ENCODE measurements at regions not wholly inside any gene's neighbourhood (a gene's known extent, or its start where the extent isn't known, plus 50 kb on each side); places are given as distances from the start of the nearest gene placed in this dataset.

- no peak overlapping the region for H3K27ac ChIP-seq
- H3K79me2 ChIP-seq (ENCODE audit: low read depth): no peaks in the 10 kb centered on the region
- H3K4me1 ChIP-seq (replicated peaks; ENCODE audit: insufficient read depth): no peaks in the 10 kb centered on the region
- peaks cover 8% of the 10 kb centered on the region; the same call in 1 of the 2 replicates for H3K27me3 ChIP-seq (ENCODE audit: insufficient read depth, low read depth)
- no peaks in the 10 kb centered on the region for H3F3A ChIP-seq (ENCODE audit: insufficient read depth, low read depth)
- H3K9me2 ChIP-seq (ENCODE audit: insufficient read depth): no peaks in the 10 kb centered on the region
- no peaks in the 10 kb centered on the region for H3K9me3 ChIP-seq (ENCODE audit: insufficient read depth, low read depth)
- no TSS peak for BruUV-seq (replicated peaks)
- no peaks in the 10 kb centered on the region for H3K36me3 ChIP-seq (ENCODE audit: low read depth)
- no peak overlapping the region for H3K4me3 ChIP-seq
- no peak overlapping the region for H3K4me2 ChIP-seq
- H4K20me1 ChIP-seq (ENCODE audit: insufficient read depth): no peaks in the 10 kb centered on the region
- DNase-seq: no peak
- intact Hi-C loops (cut with micrococcal nuclease; ENCODE audit: unreplicated experiment): no loop called here
- ChIA-PET POLR2A (ENCODE audit: unreplicated experiment) (no interaction called here), CTCF (no interaction called here)
- TF ChIP-seq EZH2 (IDR thresholded peaks at IDR 0.05; ENCODE audit: low read depth) (no peak), CTCF (conservative IDR thresholded peaks at IDR 0.05) (no peak)
- no peak overlapping the region for H2AFZ ChIP-seq
Measured at GRCh38 chrX:137695417-137695816, 129.5 kb downstream of the ZIC3 start.

DNA sequence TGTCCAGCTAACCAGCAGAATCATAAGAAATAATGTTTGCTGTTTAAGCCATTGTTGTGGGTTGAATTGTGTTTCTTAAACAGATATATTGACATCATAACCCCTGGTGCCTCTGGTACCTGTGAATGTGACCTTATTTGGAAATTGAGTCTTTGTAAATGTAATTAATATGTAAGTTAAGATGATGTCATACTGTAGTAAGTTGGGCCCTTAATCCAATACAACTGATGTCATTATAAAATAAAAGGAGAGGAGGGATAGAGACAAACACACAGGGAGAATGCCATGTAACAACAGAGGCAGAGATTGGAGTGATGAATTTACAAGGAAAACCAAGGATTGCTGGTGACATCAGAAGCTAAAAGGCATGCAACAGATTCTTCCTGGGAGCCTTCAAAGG, 141.4 kb downstream of the ZIC3 start:
- intact Hi-C loops (cut with micrococcal nuclease; ENCODE audit: unreplicated experiment): no loop called here

DNA sequence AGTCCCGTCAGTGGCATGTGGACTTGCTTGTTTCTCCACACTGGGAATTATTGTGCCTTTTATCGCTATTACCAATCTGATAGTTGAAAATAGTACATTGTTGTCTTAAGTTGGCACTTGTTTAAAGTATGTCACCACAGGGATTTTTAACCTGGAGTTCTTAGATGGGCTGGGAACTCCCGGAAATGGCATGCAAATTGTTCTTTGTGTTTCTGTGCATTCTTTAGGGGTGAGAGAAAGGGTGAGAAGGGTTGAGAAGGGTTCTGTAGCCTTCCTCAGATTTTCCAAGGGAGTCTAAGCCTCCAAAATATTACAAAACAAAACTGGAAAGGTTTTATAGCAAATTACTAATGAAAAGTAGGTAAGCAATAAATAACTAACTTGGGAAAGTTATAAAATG, 176.9 kb downstream of the ZIC3 start:
- CTCF ChIA-PET: no interaction called here
- no peaks in the 10 kb centered on the region for H3K79me2 ChIP-seq (ENCODE audit: low read depth)
- intact Hi-C loops (cut with micrococcal nuclease; ENCODE audit: unreplicated experiment): no loop called here
- POLR2A ChIA-PET (ENCODE audit: unreplicated experiment): no interaction called here
- no peaks in the 10 kb centered on the region for H3F3A ChIP-seq (ENCODE audit: insufficient read depth, low read depth)
- H3K27me3 ChIP-seq (ENCODE audit: insufficient read depth, low read depth): peaks cover 11% of the 10 kb centered on the region; the same call in 1 of the 2 replicates
- no peaks in the 10 kb centered on the region for H3K9me2 ChIP-seq (ENCODE audit: insufficient read depth)
- no peak overlapping the region for H3K4me2 ChIP-seq
- no peaks in the 10 kb centered on the region for H4K20me1 ChIP-seq (ENCODE audit: insufficient read depth)
- H3K27ac ChIP-seq: no peak overlapping the region
- H2AFZ ChIP-seq: no peak overlapping the region
- no peaks in the 10 kb centered on the region for H3K4me1 ChIP-seq (replicated peaks; ENCODE audit: insufficient read depth)
- no peak for TF ChIP-seq CTCF (conservative IDR thresholded peaks at IDR 0.05)
- H3K4me3 ChIP-seq: no peak overlapping the region
- no TSS peak for BruUV-seq (replicated peaks)
- no peaks in the 10 kb centered on the region for H3K36me3 ChIP-seq (ENCODE audit: low read depth)
- no peak for DNase-seq
- H3K9me3 ChIP-seq (ENCODE audit: insufficient read depth, low read depth): no peaks in the 10 kb centered on the region

More for the DNA sequence above, 141.4 kb downstream of the ZIC3 start:
- Histone ChIP-seq H2AFZ (no peak overlapping the region), H3K9me2 (ENCODE audit: insufficient read depth) (no peaks in the 10 kb centered on the region), H3K27ac (no peak overlapping the region), H3K36me3 (ENCODE audit: low read depth) (no peaks in the 10 kb centered on the region), H3K79me2 (ENCODE audit: low read depth) (no peaks in the 10 kb centered on the region), H3K9me3 (ENCODE audit: insufficient read depth, low read depth) (no peaks in the 10 kb centered on the region), H3F3A (ENCODE audit: insufficient read depth, low read depth) (no peaks in the 10 kb centered on the region), H3K4me2 (no peak overlapping the region), H3K27me3 (ENCODE audit: insufficient read depth, low read depth) (peaks cover 11% of the 10 kb centered on the region; the same call in 1 of the 2 replicates), H3K4me3 (no peak overlapping the region), H3K4me1 (replicated peaks; ENCODE audit: insufficient read depth) (no peaks in the 10 kb centered on the region), H4K20me1 (ENCODE audit: insufficient read depth) (no peaks in the 10 kb centered on the region)
- TF ChIP-seq CTCF (conservative IDR thresholded peaks at IDR 0.05): no peak
- TF ChIP-seq EZH2 (IDR thresholded peaks at IDR 0.05; ENCODE audit: low read depth): no peak
- DNase-seq: no peak
- ChIA-PET CTCF (no interaction called here), POLR2A (ENCODE audit: unreplicated experiment) (no interaction called here)
- no TSS peak for BruUV-seq (replicated peaks)

Measured in PC-9 (cell line).